B cell (primary cell): ENCODE measurements at regions not wholly inside any gene's neighbourhood (a gene's known extent, or its start where the extent isn't known, plus 50 kb on each side); places are given as distances from the start of the nearest gene placed in this dataset.
A peak's percentile ranks its signal among the peaks of the same experiment; 100 is the strongest.

Experiments
- ATAC-seq: fragments of 200-7000 bp; cut with Tn5 transposase; one replicate; pipeline ENCODE4 v1.10.0; 2021; ENCODE audit warnings: low read depth, mild to moderate bottlenecking, moderate number of reproducible peaks, moderate library complexity
- CTCF ChIA-PET: fragments of 350-600 bp; sonication (Branson Sonifier 250); formaldehyde crosslinking; loops from one replicate; lab custom pipeline; 2021; ENCODE audit warnings: antibody characterized with exemption, inconsistent platforms; lab: Charles Lee
- POLR2A ChIA-PET: fragments of 350-600 bp; sonication (Branson Sonifier 250); formaldehyde crosslinking; loops from one replicate; lab custom pipeline; 2021; ENCODE audit warnings: antibody characterized with exemption; lab: Charles Lee
- DNase-seq: peaks from one replicate; pipeline ENCODE4 v3.0.0; 2013
- H2AFZ ChIP-seq: 2 replicates; pipeline ENCODE4 v1.6.1; 2012; ENCODE audit warnings: mild to moderate bottlenecking, low read depth, low read length; ENCODE audit not compliant: insufficient read depth, poor library complexity, severe bottlenecking
- H3K27ac ChIP-seq, 2 donors: 1 replicate in 1 of 2; 2 replicates in 1 of 2; pipeline ENCODE4 v1.5.1; 2012 to 2013; ENCODE audit warnings: low read length in 2 of 2, mild to moderate bottlenecking in 2 of 2, moderate library complexity in 1 of 2
- H3K27me3 ChIP-seq, 4 experiments: fragments of 200-600 bp in 1 of 4; sonication (generic) in 1 of 4; replicated peaks in 1 of 4; 1 replicate in 2 of 4; 2 replicates in 2 of 4; pipeline versions ENCODE4 v1.6.1 to v1.7.0; 2013 to 2016; ENCODE audit warnings: low read length in 3 of 4, mild to moderate bottlenecking in 2 of 4, mixed read lengths in 1 of 4, moderate library complexity in 1 of 4; ENCODE audit not compliant: insufficient read depth in 4 of 4, control insufficient read depth in 3 of 4; ENCODE audit errors: control extremely low read depth in 1 of 4
- H3K36me3 ChIP-seq, 2 experiments: replicated peaks in 1 of 2; 1 replicate in 1 of 2; 2 replicates in 1 of 2; pipeline versions ENCODE4 v1.6.1 to v1.7.1; 2013; ENCODE audit warnings: low read length in 1 of 2; ENCODE audit not compliant: insufficient read depth in 2 of 2, control insufficient read depth in 1 of 2; ENCODE audit errors: control extremely low read depth in 1 of 2, extremely low read depth in 1 of 2
- H3K4me1 ChIP-seq, 2 donors: fragments of 200-600 bp in 1 of 2; sonication (generic) in 1 of 2; 1 replicate in 1 of 2; 2 replicates in 1 of 2; pipeline versions ENCODE4 v1.5.1 to v1.6.1; 2013 to 2017; ENCODE audit warnings: low read length in 2 of 2; ENCODE audit not compliant: control insufficient read depth in 2 of 2, insufficient read depth in 2 of 2
- H3K4me2 ChIP-seq: replicated peaks from 2 replicates; pipeline ENCODE3; 2012; ENCODE audit warnings: mild to moderate bottlenecking, low read depth, low read length; ENCODE audit not compliant: poor library complexity, severe bottlenecking
- H3K4me3 ChIP-seq, 5 experiments: fragments of 200-600 bp in 1 of 5; sonication (generic) in 1 of 5; 1 replicate in 3 of 5; 2 replicates in 2 of 5; pipeline versions ENCODE4 v1.5.1 to v1.7.0; 2011 to 2016; ENCODE audit warnings: low read length in 4 of 5, mild to moderate bottlenecking in 4 of 5, low read depth in 2 of 5, control low read depth in 1 of 5, moderate library complexity in 1 of 5; ENCODE audit not compliant: insufficient read depth in 1 of 5; ENCODE audit errors: control extremely low read depth in 1 of 5, extremely low read depth in 1 of 5
- H3K79me2 ChIP-seq: fragments of 200-600 bp; sonication (generic); one replicate; pipeline ENCODE4 v1.6.0; 2016; ENCODE audit warnings: low read length; ENCODE audit not compliant: control insufficient read depth, insufficient read depth
- H3K9ac ChIP-seq: fragments of 200-600 bp; sonication (generic); 2 replicates; pipeline ENCODE4 v1.6.1; 2017; ENCODE audit warnings: mild to moderate bottlenecking, low read length, moderate library complexity
- H3K9me3 ChIP-seq, 3 donors: one replicate each; pipeline versions ENCODE4 v1.6.1 to v1.7.1; 2013; ENCODE audit warnings: low read length in 2 of 3; ENCODE audit not compliant: control insufficient read depth in 2 of 3, insufficient read depth in 1 of 3; ENCODE audit errors: control extremely low read depth in 1 of 3
- H4K20me1 ChIP-seq: 2 replicates; pipeline ENCODE4 v1.6.0; 2012; ENCODE audit warnings: mild to moderate bottlenecking, low read length; ENCODE audit not compliant: insufficient read depth, control insufficient read depth, poor library complexity, severe bottlenecking
- H3K27ac Mint-ChIP-seq: one replicate; pipeline ENCODE4 v1.8.0; 2021; ENCODE audit warnings: mixed read lengths
- H3K27me3 Mint-ChIP-seq: one replicate; pipeline ENCODE4 v1.8.0; 2021; ENCODE audit warnings: mixed read lengths
- H3K4me1 Mint-ChIP-seq: one replicate; pipeline ENCODE4 v1.8.0; 2021; ENCODE audit warnings: mixed read lengths
- H3K4me3 Mint-ChIP-seq: one replicate; pipeline ENCODE4 v1.8.0; 2021; ENCODE audit warnings: mixed read lengths
- H3K9me3 Mint-ChIP-seq: one replicate; pipeline ENCODE4 v1.8.0; 2022; ENCODE audit warnings: mixed read lengths; ENCODE audit not compliant: insufficient read depth
- EZH2 ChIP-seq: IDR thresholded peaks from 2 replicates; pipeline ENCODE4 v1.6.1; 2012; ENCODE audit warnings: borderline replicate concordance, low read depth, mild to moderate bottlenecking, moderate library complexity, low read length; ENCODE audit not compliant: insufficient read depth, poor library complexity, severe bottlenecking
- WGBS: methylation state at CpG from one replicate; pipeline ENCODE4 v1.1.5; 2013; ENCODE audit warnings: missing lambda C conversion rate; ENCODE audit not compliant: insufficient coverage; 5-methylcytosine and 5-hydroxymethylcytosine counted together
- intact Hi-C: fragments of 100-400 bp; cut with micrococcal nuclease; formaldehyde crosslinking; loops from one replicate; pipeline ENCODE4 v1.10.0; 2022
- TF ChIP-seq, protein P1 (sequence below): fragments of 200-600 bp; IDR thresholded peaks from one replicate; pipeline ENCODE4 v1.8.0; 2022; ENCODE audit warnings: antibody characterized with exemption, mild to moderate bottlenecking

DNA sequence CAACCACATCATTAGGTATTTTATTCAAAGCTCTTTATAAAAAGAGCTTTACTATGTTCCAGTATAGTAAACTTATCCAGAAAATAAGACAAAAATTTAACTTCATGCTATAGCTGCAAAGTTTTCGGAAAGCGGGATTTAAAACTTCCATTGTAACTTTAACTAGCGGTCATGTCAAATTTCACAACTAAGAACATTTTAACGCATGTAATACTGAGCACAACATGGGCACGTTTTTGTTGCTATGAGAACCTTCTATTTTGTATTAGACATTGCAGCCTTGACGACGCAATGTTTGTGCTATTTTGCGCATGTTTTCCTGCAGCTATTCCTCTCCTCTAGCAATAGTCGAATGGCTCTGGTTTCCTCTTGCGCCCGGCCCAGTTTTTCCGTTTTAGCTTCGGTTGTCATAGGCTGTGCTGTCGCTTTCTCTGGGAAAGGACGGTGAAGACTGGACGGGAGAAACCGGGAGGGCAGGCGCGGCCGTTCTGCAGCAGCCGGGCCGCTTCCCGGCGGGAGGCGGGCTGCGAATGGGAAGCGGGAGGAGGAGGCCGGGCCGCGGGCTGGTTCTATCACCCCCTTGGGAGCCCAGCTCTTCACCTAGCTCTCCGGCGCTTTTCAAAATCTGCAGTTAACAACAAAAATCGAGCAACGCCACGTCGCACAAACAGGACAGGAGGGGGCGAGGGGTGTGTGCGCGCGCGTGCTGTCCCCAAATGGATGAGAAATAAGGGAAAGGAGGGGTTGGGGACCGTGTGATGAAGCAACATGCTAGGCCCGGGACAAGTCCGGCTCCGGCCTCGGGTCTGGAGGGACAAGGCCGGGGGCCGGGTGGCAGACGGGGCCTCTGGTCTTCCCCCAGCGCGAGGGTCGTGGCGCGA is 105.3 kb upstream of the HNRNPU start:
- ATAC-seq (peak; percentile 8), DNase-seq (peak; percentile 85)
- Histone ChIP-seq H3K4me1 (peaks cover 8 to 13% of the 10 kb centered on the region in 2 donors), H3K79me2 (peaks cover 2% of the 10 kb centered on the region), H3K27me3 (no peaks in the 10 kb centered on the region), H3K9ac (peak overlapping the region; percentile 99), H3K4me3 (peak overlapping the region; percentile 63 to 88 (median 79)), H3K4me2 (peak overlapping the region; percentile 84), H4K20me1 (no peaks in the 10 kb centered on the region), H3K36me3 (no peaks in the 10 kb centered on the region), H3K27ac (peak overlapping the region; percentile 98 to 99), H2AFZ (peak overlapping the region; percentile 87), H3K9me3 (no peaks in the 10 kb centered on the region)
- under 1% methylated on average over 50 of the region's 54 CpGs for WGBS
- Mint-ChIP-seq H3K27me3 (no peaks in the 10 kb centered on the region), H3K4me1 (peaks cover 17% of the 10 kb centered on the region), H3K4me3 (peak overlapping the region; percentile 95), H3K27ac (peak overlapping the region; percentile 99), H3K9me3 (no peaks in the 10 kb centered on the region)
- ChIA-PET POLR2A (interaction anchor here (0.7 to 4.2 kb wide), 9 partner anchors 29 to 519 kb away, joined by 3 to 105 read pairs (median 7); partner anchors contain the start of genes ADSS2, COX20 and HNRNPU), CTCF (interaction anchor here (0.7 to 1.6 kb wide), 9 partner anchors 29 to 173 kb away, joined by 3 to 7 read pairs (median 4); partner anchors contain the start of gene COX20)
- intact Hi-C loops, result loop anchor here (1.0 to 5.0 kb wide), 6 partner anchors 28 to 517 kb away; partner anchors contain the start of gene HNRNPU
- no peak for TF ChIP-seq EZH2
- TF ChIP-seq, protein P1, sequence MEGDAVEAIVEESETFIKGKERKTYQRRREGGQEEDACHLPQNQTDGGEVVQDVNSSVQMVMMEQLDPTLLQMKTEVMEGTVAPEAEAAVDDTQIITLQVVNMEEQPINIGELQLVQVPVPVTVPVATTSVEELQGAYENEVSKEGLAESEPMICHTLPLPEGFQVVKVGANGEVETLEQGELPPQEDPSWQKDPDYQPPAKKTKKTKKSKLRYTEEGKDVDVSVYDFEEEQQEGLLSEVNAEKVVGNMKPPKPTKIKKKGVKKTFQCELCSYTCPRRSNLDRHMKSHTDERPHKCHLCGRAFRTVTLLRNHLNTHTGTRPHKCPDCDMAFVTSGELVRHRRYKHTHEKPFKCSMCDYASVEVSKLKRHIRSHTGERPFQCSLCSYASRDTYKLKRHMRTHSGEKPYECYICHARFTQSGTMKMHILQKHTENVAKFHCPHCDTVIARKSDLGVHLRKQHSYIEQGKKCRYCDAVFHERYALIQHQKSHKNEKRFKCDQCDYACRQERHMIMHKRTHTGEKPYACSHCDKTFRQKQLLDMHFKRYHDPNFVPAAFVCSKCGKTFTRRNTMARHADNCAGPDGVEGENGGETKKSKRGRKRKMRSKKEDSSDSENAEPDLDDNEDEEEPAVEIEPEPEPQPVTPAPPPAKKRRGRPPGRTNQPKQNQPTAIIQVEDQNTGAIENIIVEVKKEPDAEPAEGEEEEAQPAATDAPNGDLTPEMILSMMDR, result no peak
